Dendritic cell treated with granulocyte-macrophage colony-stimulating factor and Interleukin-4, amounts not matched to agents 40 ng/mL and 50 ng/mL, for 4 days (primary cell): ENCODE measurements at regions not wholly inside any gene's neighbourhood (a gene's known extent, or its start where the extent isn't known, plus 50 kb on each side); places are given as distances from the start of the nearest gene placed in this dataset.
"Not testable (repeated sequence)": the region's sequence is repeated elsewhere in the genome, so short reads cannot be mapped to it uniquely, and the experiment has no call there.

Source experiments
- H3K27ac Mint-ChIP-seq: one replicate; pipeline ENCODE4 v1.8.0; 2022; ENCODE audit warnings: mild to moderate bottlenecking, mixed read lengths
- H3K27me3 Mint-ChIP-seq: one replicate; pipeline ENCODE4 v1.8.0; 2022; ENCODE audit warnings: mild to moderate bottlenecking, mixed read lengths
- H3K36me3 Mint-ChIP-seq: one replicate; pipeline ENCODE4 v1.8.0; 2022; ENCODE audit warnings: low read depth, mixed read lengths
- H3K4me1 Mint-ChIP-seq: one replicate; pipeline ENCODE4 v1.8.0; 2022; ENCODE audit warnings: low read depth, mixed read lengths
- H3K4me3 Mint-ChIP-seq: one replicate; pipeline ENCODE4 v1.8.0; 2022; ENCODE audit warnings: mild to moderate bottlenecking, moderate library complexity, mixed read lengths
- H3K9me3 Mint-ChIP-seq: one replicate; pipeline ENCODE4 v1.8.0; 2022; ENCODE audit warnings: mixed read lengths
- intact Hi-C: fragments of 100-400 bp; cut with micrococcal nuclease; formaldehyde crosslinking; loops from one replicate; pipeline ENCODE4 v1.15.0; 2022

- Mint-ChIP-seq H3K36me3 (no peaks in the 10 kb centered on the region), H3K27ac (no peak overlapping the region), H3K27me3 (peaks cover 2% of the 10 kb centered on the region), H3K9me3 (no peaks in the 10 kb centered on the region), H3K4me1 (no peaks in the 10 kb centered on the region), H3K4me3 (no peak overlapping the region)
- intact Hi-C loops: no loop called here
These were observed 275.6 kb upstream of the C16orf82 start for GRCh38 chr16:26791169-26791568.

GRCh38 chr16:26795184-26795583 is 271.5 kb upstream of the C16orf82 start:
- Mint-ChIP-seq H3K4me1 (no peaks in the 10 kb centered on the region), H3K36me3 (no peaks in the 10 kb centered on the region), H3K4me3 (no peak overlapping the region), H3K9me3 (no peaks in the 10 kb centered on the region), H3K27ac (no peak overlapping the region), H3K27me3 (peaks cover 2% of the 10 kb centered on the region)
- intact Hi-C loops: no loop called here

GRCh38 chr16:26801628-26802027 is 265.1 kb upstream of the C16orf82 start:
- intact Hi-C loops: no loop called here
- Mint-ChIP-seq H3K4me3 (no peak overlapping the region), H3K36me3 (no peaks in the 10 kb centered on the region), H3K27me3 (no peaks in the 10 kb centered on the region), H3K4me1 (no peaks in the 10 kb centered on the region), H3K27ac (no peak overlapping the region), H3K9me3 (peaks cover 9% of the 10 kb centered on the region)

- Mint-ChIP-seq H3K4me3 (no peak overlapping the region), H3K27me3 (no peaks in the 10 kb centered on the region), H3K9me3 (peaks cover 9% of the 10 kb centered on the region), H3K36me3 (no peaks in the 10 kb centered on the region), H3K4me1 (no peaks in the 10 kb centered on the region), H3K27ac (no peak overlapping the region)
- intact Hi-C loops: no loop called here
These were observed 264.3 kb upstream of the C16orf82 start for GRCh38 chr16:26802440-26802839.

GRCh38 chr16:26802965-26803364 is 263.8 kb upstream of the C16orf82 start:
- H3K27ac Mint-ChIP-seq: no peak overlapping the region
- no peak overlapping the region for H3K4me3 Mint-ChIP-seq
- no peaks in the 10 kb centered on the region for H3K36me3 Mint-ChIP-seq
- no peaks in the 10 kb centered on the region for H3K27me3 Mint-ChIP-seq
- intact Hi-C loops: no loop called here
- peaks cover 9% of the 10 kb centered on the region for H3K9me3 Mint-ChIP-seq
- H3K4me1 Mint-ChIP-seq: no peaks in the 10 kb centered on the region

- intact Hi-C loops: no loop called here
- H3K4me3 Mint-ChIP-seq: no peak overlapping the region
- H3K4me1 Mint-ChIP-seq: no peaks in the 10 kb centered on the region
- no peak overlapping the region for H3K27ac Mint-ChIP-seq
- H3K27me3 Mint-ChIP-seq: no peaks in the 10 kb centered on the region
- peaks cover 27% of the 10 kb centered on the region for H3K9me3 Mint-ChIP-seq
- no peaks in the 10 kb centered on the region for H3K36me3 Mint-ChIP-seq
These were observed 260.1 kb upstream of the C16orf82 start for GRCh38 chr16:26806657-26807056.

- Mint-ChIP-seq H3K4me3 (no peak overlapping the region), H3K4me1 (no peaks in the 10 kb centered on the region), H3K9me3 (peaks cover 19% of the 10 kb centered on the region), H3K27ac (no peak overlapping the region), H3K36me3 (no peaks in the 10 kb centered on the region), H3K27me3 (no peaks in the 10 kb centered on the region)
- intact Hi-C loops: no loop called here
These were observed 257.3 kb upstream of the C16orf82 start for GRCh38 chr16:26809461-26809860.

- no peak overlapping the region for H3K4me3 Mint-ChIP-seq
- H3K27ac Mint-ChIP-seq: no peak overlapping the region
- H3K36me3 Mint-ChIP-seq: no peaks in the 10 kb centered on the region
- H3K27me3 Mint-ChIP-seq: no peaks in the 10 kb centered on the region
- H3K4me1 Mint-ChIP-seq: no peaks in the 10 kb centered on the region
- intact Hi-C loops: no loop called here
- peaks cover 2% of the 10 kb centered on the region for H3K9me3 Mint-ChIP-seq
These were observed 250.5 kb upstream of the C16orf82 start for GRCh38 chr16:26816266-26816665.

- intact Hi-C loops: no loop called here
- Mint-ChIP-seq H3K27ac (no peak overlapping the region), H3K27me3 (no peaks in the 10 kb centered on the region), H3K4me3 (no peak overlapping the region), H3K4me1 (no peaks in the 10 kb centered on the region), H3K9me3 (no peaks in the 10 kb centered on the region), H3K36me3 (no peaks in the 10 kb centered on the region)
These were observed 249.7 kb upstream of the C16orf82 start for GRCh38 chr16:26816885-26817571.

GRCh38 chr16:26818393-26818792 is 248.3 kb upstream of the C16orf82 start:
- no peak overlapping the region for H3K4me3 Mint-ChIP-seq
- no peaks in the 10 kb centered on the region for H3K9me3 Mint-ChIP-seq
- no peaks in the 10 kb centered on the region for H3K4me1 Mint-ChIP-seq

GRCh38 chr16:26824469-26824868 is 242.3 kb upstream of the C16orf82 start:
- Mint-ChIP-seq H3K27ac (no peak overlapping the region), H3K36me3 (no peaks in the 10 kb centered on the region), H3K27me3 (no peaks in the 10 kb centered on the region), H3K4me1 (no peaks in the 10 kb centered on the region), H3K4me3 (no peak overlapping the region), H3K9me3 (no peaks in the 10 kb centered on the region)
- intact Hi-C loops: no loop called here

More at GRCh38 chr16:26818393-26818792, 248.3 kb upstream of the C16orf82 start:
- no peak overlapping the region for H3K27ac Mint-ChIP-seq
- intact Hi-C loops: no loop called here
- no peaks in the 10 kb centered on the region for H3K27me3 Mint-ChIP-seq
- H3K36me3 Mint-ChIP-seq: no peaks in the 10 kb centered on the region

GRCh38 chr16:26826500-26826899 is 240.2 kb upstream of the C16orf82 start:
- Mint-ChIP-seq H3K27ac (no peak overlapping the region), H3K27me3 (no peaks in the 10 kb centered on the region)

GRCh38 chr16:26827386-26827785 is 239.3 kb upstream of the C16orf82 start:
- intact Hi-C loops: no loop called here
- no peaks in the 10 kb centered on the region for H3K9me3 Mint-ChIP-seq
- H3K4me1 Mint-ChIP-seq: no peaks in the 10 kb centered on the region
- H3K4me3 Mint-ChIP-seq: no peak overlapping the region
- no peaks in the 10 kb centered on the region for H3K36me3 Mint-ChIP-seq
- H3K27me3 Mint-ChIP-seq: no peaks in the 10 kb centered on the region
- no peak overlapping the region for H3K27ac Mint-ChIP-seq

More at GRCh38 chr16:26826500-26826899, 240.2 kb upstream of the C16orf82 start:
- Mint-ChIP-seq H3K4me1 (no peaks in the 10 kb centered on the region), H3K36me3 (no peaks in the 10 kb centered on the region), H3K9me3 (no peaks in the 10 kb centered on the region), H3K4me3 (no peak overlapping the region)
- intact Hi-C loops: no loop called here

GRCh38 chr16:26830428-26831127 is 236.1 kb upstream of the C16orf82 start:
- no peak overlapping the region for H3K4me3 Mint-ChIP-seq
- no peaks in the 10 kb centered on the region for H3K27me3 Mint-ChIP-seq
- H3K9me3 Mint-ChIP-seq: no peaks in the 10 kb centered on the region
- intact Hi-C loops: no loop called here
- H3K4me1 Mint-ChIP-seq: no peaks in the 10 kb centered on the region
- H3K27ac Mint-ChIP-seq: no peak overlapping the region
- H3K36me3 Mint-ChIP-seq: no peaks in the 10 kb centered on the region

- H3K27ac Mint-ChIP-seq, H3K36me3 Mint-ChIP-seq, H3K4me1 Mint-ChIP-seq, H3K27me3 Mint-ChIP-seq, H3K9me3 Mint-ChIP-seq, H3K4me3 Mint-ChIP-seq, intact Hi-C loops: not testable (repeated sequence)
These were observed 230.6 kb upstream of the C16orf82 start for GRCh38 chr16:26836114-26836513.
